PC-9 (cell line): ENCODE measurements at regions not wholly inside any gene's neighbourhood (a gene's known extent, or its start where the extent isn't known, plus 50 kb on each side); places are given as distances from the start of the nearest gene placed in this dataset.
A peak's percentile ranks its signal among the peaks of the same experiment; 100 is the strongest.

Experiments used
- BruUV-seq: library from RNA; stranded (reverse); fragments of 400-500 nt; replicated peaks from 2 replicates; lab custom pipeline; 2021; lab: Mats Ljungman, UMichigan
- CTCF ChIA-PET: fragments of 300-600 bp; sonication (Branson Sonifier 250); formaldehyde crosslinking; loops from one replicate; lab custom pipeline; 2022; ENCODE audit warnings: antibody characterized with exemption; lab: Charles Lee
- POLR2A ChIA-PET: fragments of 300-600 bp; sonication (Branson Sonifier 250); formaldehyde crosslinking; loops from one replicate; lab custom pipeline; 2022; ENCODE audit warnings: antibody characterized with exemption; ENCODE audit not compliant: unreplicated experiment; lab: Charles Lee
- DNase-seq, 2 experiments: peaks; one replicate each; pipeline versions ENCODE4 v3.0.0 to v3.0.0-alpha.2; 2015 to 2022; ENCODE audit warnings: mixed read lengths in 1 of 2
- H2AFZ ChIP-seq: fragments of 200-600 bp; sonication (generic); 2 replicates; pipeline ENCODE4 v1.8.1; 2017; ENCODE audit warnings: antibody characterized with exemption
- H3F3A ChIP-seq: fragments of 200-600 bp; sonication (generic); 2 replicates; pipeline ENCODE4 v1.8.1; 2017; ENCODE audit warnings: antibody characterized with exemption, mild to moderate bottlenecking, low read depth; ENCODE audit not compliant: insufficient read depth
- H3K27ac ChIP-seq: fragments of 200-600 bp; sonication (generic); 2 replicates; pipeline ENCODE4 v1.6.1; 2016; ENCODE audit warnings: mixed run types
- H3K27me3 ChIP-seq: fragments of 200-600 bp; sonication (generic); 2 replicates; pipeline ENCODE4 v1.6.1; 2016; ENCODE audit warnings: low read depth, mixed run types; ENCODE audit not compliant: insufficient read depth
- H3K36me3 ChIP-seq: fragments of 200-600 bp; sonication (generic); 2 replicates; pipeline ENCODE4 v1.6.1; 2016; ENCODE audit warnings: low read depth, mixed run types
- H3K4me1 ChIP-seq: fragments of 200-600 bp; sonication (generic); replicated peaks from 2 replicates; pipeline ENCODE4 v1.6.1; 2016; ENCODE audit warnings: mixed run types; ENCODE audit not compliant: insufficient read depth
- H3K4me2 ChIP-seq: fragments of 200-600 bp; sonication (generic); 2 replicates; pipeline ENCODE4 v1.6.1; 2017; ENCODE audit warnings: mixed run types
- H3K4me3 ChIP-seq: fragments of 200-600 bp; sonication (generic); 2 replicates; pipeline ENCODE4 v1.6.1; 2016; ENCODE audit warnings: mixed run types
- H3K79me2 ChIP-seq: fragments of 200-600 bp; sonication (generic); 2 replicates; pipeline ENCODE4 v1.6.1; 2017; ENCODE audit warnings: low read depth, mixed run types
- H3K9me2 ChIP-seq: fragments of 200-600 bp; sonication (generic); 2 replicates; pipeline ENCODE4 v1.8.1; 2017; ENCODE audit warnings: mild to moderate bottlenecking; ENCODE audit not compliant: insufficient read depth
- H3K9me3 ChIP-seq: fragments of 200-600 bp; sonication (generic); 2 replicates; pipeline ENCODE4 v1.8.1; 2016; ENCODE audit warnings: low read depth; ENCODE audit not compliant: insufficient read depth
- H4K20me1 ChIP-seq: fragments of 200-600 bp; sonication (generic); 2 replicates; pipeline ENCODE4 v1.8.1; 2017; ENCODE audit not compliant: insufficient read depth
- CTCF ChIP-seq: fragments of 200-600 bp; sonication (generic); conservative IDR thresholded peaks from 2 replicates; pipeline ENCODE4 v1.6.1; 2017; ENCODE audit warnings: mixed run types, antibody characterized with exemption, mild to moderate bottlenecking, moderate library complexity
- EZH2 ChIP-seq: fragments of 200-600 bp; sonication (generic); IDR thresholded peaks from 2 replicates; pipeline ENCODE4 v1.8.0; 2017; ENCODE audit warnings: antibody characterized with exemption, low read depth
- intact Hi-C: fragments of 100-400 bp; cut with micrococcal nuclease; formaldehyde crosslinking; loops from one replicate; pipeline ENCODE4 v1.10.0; 2022; ENCODE audit not compliant: unreplicated experiment

GRCh38 chr16:73177729-73178295 lies 129.9 kb upstream of the ZFHX3 start:
- H3K4me1 ChIP-seq, result peaks cover 7% of the 10 kb centered on the region; the same call in 1 of the 2 replicates
- intact Hi-C loops, result loop anchor here (2.0 to 5.0 kb wide), 2 partner anchors 106 to 125 kb away; no protein-coding TSS in a partner anchor
- no peak overlapping the region for H3K4me2 ChIP-seq
- H3K79me2 ChIP-seq, result no peaks in the 10 kb centered on the region
- H3K27me3 ChIP-seq, result no peaks in the 10 kb centered on the region
- peaks cover 5% of the 10 kb centered on the region; the same call in 1 of the 2 replicates for H3F3A ChIP-seq
- no peaks in the 10 kb centered on the region for H4K20me1 ChIP-seq
- H3K4me3 ChIP-seq, result no peak overlapping the region
- no TSS peak for BruUV-seq
- CTCF ChIA-PET, result no interaction called here
- H2AFZ ChIP-seq, result no peak overlapping the region
- TF ChIP-seq CTCF, result no peak
- no peak for TF ChIP-seq EZH2
- H3K36me3 ChIP-seq, result no peaks in the 10 kb centered on the region
- POLR2A ChIA-PET, result no interaction called here
- DNase-seq, result no peak
- H3K9me3 ChIP-seq, result no peaks in the 10 kb centered on the region
- peak overlapping the region; percentile 75; the same call in 1 of the 2 replicates for H3K27ac ChIP-seq
- no peaks in the 10 kb centered on the region for H3K9me2 ChIP-seq

- intact Hi-C loops, result loop anchor here (1.0 to 5.0 kb wide), 3 partner anchors 104 to 344 kb away; no protein-coding TSS in a partner anchor
Measured at GRCh38 chr16:73176577-73177013, 128.7 kb upstream of the ZFHX3 start.

More at GRCh38 chr16:73176577-73177013, 128.7 kb upstream of the ZFHX3 start:
- POLR2A ChIA-PET, result no interaction called here
- Histone ChIP-seq H3K9me3 (no peaks in the 10 kb centered on the region), H2AFZ (no peak overlapping the region), H3K9me2 (no peaks in the 10 kb centered on the region), H3K27ac (peak overlapping the region; percentile 75), H3K27me3 (no peaks in the 10 kb centered on the region), H3K4me3 (no peak overlapping the region), H3K79me2 (no peaks in the 10 kb centered on the region), H3K4me2 (no peak overlapping the region), H3K36me3 (no peaks in the 10 kb centered on the region), H3F3A (peaks cover 5% of the 10 kb centered on the region; the same call in 1 of the 2 replicates), H3K4me1 (peaks cover 7% of the 10 kb centered on the region; the same call in 1 of the 2 replicates), H4K20me1 (no peaks in the 10 kb centered on the region)
- CTCF ChIA-PET, result interaction anchor here (0.7 kb wide), 3 partner anchors 50 to 269 kb away, joined by 4 to 16 read pairs (median 8); no protein-coding TSS in a partner anchor
- TF ChIP-seq EZH2 (no peak), CTCF (peak; percentile 76)
- BruUV-seq, result no TSS peak
- peak; percentile 33 to 83 for DNase-seq
